NCI-H187 (cell line): ENCODE measurements at regions not wholly inside any gene's neighbourhood (a gene's known extent, or its start where the extent isn't known, plus 50 kb on each side); places are given as distances from the start of the nearest gene placed in this dataset.
"Not testable (repeated sequence)": the region's sequence is repeated elsewhere in the genome, so short reads cannot be mapped to it uniquely, and the experiment has no call there.

ENCODE experiments used
- DNase-seq, 2 experiments: peaks; one replicate each; lab custom pipeline; 2025; lab: John Stamatoyannopoulos, UW

GRCh38 chr3:145906755-145907154 lies 254.2 kb downstream of the PLOD2 start:
- DNase-seq, result no peak

GRCh38 chr3:145911016-145911415 lies 250.0 kb downstream of the PLOD2 start:
- no peak for DNase-seq

- DNase-seq, result no peak
Measured at GRCh38 chr3:145915787-145916186, 245.2 kb downstream of the PLOD2 start.

GRCh38 chr3:145927736-145928135 lies 233.2 kb downstream of the PLOD2 start:
- not testable (repeated sequence) for DNase-seq

- DNase-seq, result no peak
Measured at GRCh38 chr3:145936971-145937370, 224.0 kb downstream of the PLOD2 start.

GRCh38 chr3:145939431-145939830 lies 221.6 kb downstream of the PLOD2 start:
- DNase-seq, result no peak

- no peak for DNase-seq
Measured at GRCh38 chr3:145942052-145942451, 218.9 kb downstream of the PLOD2 start.

GRCh38 chr3:145943952-145944351 lies 217.0 kb downstream of the PLOD2 start:
- DNase-seq, result no peak

- DNase-seq, result no peak
Measured at GRCh38 chr3:145951441-145951840, 209.5 kb downstream of the PLOD2 start.

GRCh38 chr3:145952536-145952935 lies 208.4 kb downstream of the PLOD2 start:
- no peak for DNase-seq

- DNase-seq, result no peak
Measured at GRCh38 chr3:145953316-145953715, 207.7 kb downstream of the PLOD2 start.

GRCh38 chr3:145959457-145960088 lies 201.4 kb downstream of the PLOD2 start:
- DNase-seq, result no peak

GRCh38 chr3:145963111-145963510 lies 197.9 kb downstream of the PLOD2 start:
- no peak for DNase-seq

GRCh38 chr3:145967043-145967442 lies 193.9 kb downstream of the PLOD2 start:
- no peak for DNase-seq

GRCh38 chr3:145971186-145971585 lies 189.8 kb downstream of the PLOD2 start:
- DNase-seq, result no peak

GRCh38 chr3:145972851-145973250 lies 188.1 kb downstream of the PLOD2 start:
- DNase-seq, result no peak

- DNase-seq, result no peak
Measured at GRCh38 chr3:145981056-145981455, 179.9 kb downstream of the PLOD2 start.

- DNase-seq, result no peak
Measured at GRCh38 chr3:145983101-145983500, 177.9 kb downstream of the PLOD2 start.
